Skeletal muscle cell (primary cell): ENCODE measurements at regions not wholly inside any gene's neighbourhood (a gene's known extent, or its start where the extent isn't known, plus 50 kb on each side); places are given as distances from the start of the nearest gene placed in this dataset.

Experiments used
- DNase-seq: peaks from one replicate; pipeline ENCODE4 v3.0.0-alpha.2; 2010; ENCODE audit warnings: low read depth
- H3K4me3 ChIP-seq: 2 replicates; pipeline ENCODE4 v1.5.1; 2011; ENCODE audit warnings: low read depth, mild to moderate bottlenecking, control low read depth, low read length, moderate library complexity

GRCh38 chr12:89945123-89945522 lies 236.5 kb upstream of the ATP2B1 start:
- no peak overlapping the region for H3K4me3 ChIP-seq
- no peak for DNase-seq

- DNase-seq = no peak
- H3K4me3 ChIP-seq = no peak overlapping the region
These were observed 234.8 kb upstream of the ATP2B1 start for GRCh38 chr12:89943463-89943862.

- H3K4me3 ChIP-seq = no peak overlapping the region
- no peak for DNase-seq
These were observed 232.8 kb upstream of the ATP2B1 start for GRCh38 chr12:89941436-89941835.

GRCh38 chr12:89939522-89940215 lies 231.0 kb upstream of the ATP2B1 start:
- H3K4me3 ChIP-seq = no peak overlapping the region
- DNase-seq = no peak

- DNase-seq = no peak
- no peak overlapping the region for H3K4me3 ChIP-seq
These were observed 228.0 kb upstream of the ATP2B1 start for GRCh38 chr12:89936631-89937030.

GRCh38 chr12:89935850-89936249 lies 227.2 kb upstream of the ATP2B1 start:
- H3K4me3 ChIP-seq = no peak overlapping the region
- no peak for DNase-seq

- H3K4me3 ChIP-seq = no peak overlapping the region
- DNase-seq = no peak
These were observed 225.3 kb upstream of the ATP2B1 start for GRCh38 chr12:89933911-89934310.

GRCh38 chr12:89932954-89933353 lies 224.3 kb upstream of the ATP2B1 start:
- H3K4me3 ChIP-seq = no peak overlapping the region
- DNase-seq = no peak

- no peak for DNase-seq
- H3K4me3 ChIP-seq = no peak overlapping the region
These were observed 219.8 kb upstream of the ATP2B1 start for GRCh38 chr12:89928467-89928866.

GRCh38 chr12:89927226-89927698 lies 218.6 kb upstream of the ATP2B1 start:
- no peak overlapping the region for H3K4me3 ChIP-seq
- no peak for DNase-seq

- DNase-seq = no peak
- no peak overlapping the region for H3K4me3 ChIP-seq
These were observed 215.6 kb upstream of the ATP2B1 start for GRCh38 chr12:89924191-89924590.

GRCh38 chr12:89923091-89923490 lies 214.5 kb upstream of the ATP2B1 start:
- peak; percentile 24 for DNase-seq

GRCh38 chr12:89920866-89921265 lies 212.2 kb upstream of the ATP2B1 start:
- DNase-seq = no peak
- H3K4me3 ChIP-seq = no peak overlapping the region

More at GRCh38 chr12:89923091-89923490, 214.5 kb upstream of the ATP2B1 start:
- H3K4me3 ChIP-seq = no peak overlapping the region

- no peak overlapping the region for H3K4me3 ChIP-seq
- no peak for DNase-seq
These were observed 210.7 kb upstream of the ATP2B1 start for GRCh38 chr12:89919241-89919906.

- no peak overlapping the region for H3K4me3 ChIP-seq
- no peak for DNase-seq
These were observed 209.7 kb upstream of the ATP2B1 start for GRCh38 chr12:89918172-89918846.

GRCh38 chr12:89909753-89910152 lies 201.1 kb upstream of the ATP2B1 start:
- no peak for DNase-seq
- H3K4me3 ChIP-seq = no peak overlapping the region

- no peak overlapping the region for H3K4me3 ChIP-seq
- DNase-seq = no peak
These were observed 199.0 kb upstream of the ATP2B1 start for GRCh38 chr12:89907659-89908058.

- no peak for DNase-seq
- no peak overlapping the region for H3K4me3 ChIP-seq
These were observed 198.2 kb upstream of the ATP2B1 start for GRCh38 chr12:89906824-89907223.

- H3K4me3 ChIP-seq = no peak overlapping the region
- no peak for DNase-seq
These were observed 197.5 kb upstream of the ATP2B1 start for GRCh38 chr12:89906178-89906577.

- DNase-seq = no peak
- no peak overlapping the region for H3K4me3 ChIP-seq
These were observed 193.4 kb upstream of the ATP2B1 start for GRCh38 chr12:89901906-89902642.
